SK-N-SH (cell line): ENCODE measurements at regions not wholly inside any gene's neighbourhood (a gene's known extent, or its start where the extent isn't known, plus 50 kb on each side); places are given as distances from the start of the nearest gene placed in this dataset.

ENCODE experiments used
- CTCF ChIA-PET: fragments of 300-600, 350-600 bp; formaldehyde crosslinking; extraction: SDS; loops from one replicate; lab custom pipeline; 2021; lab: Yijun Ruan, JAX
- POLR2A ChIA-PET: fragments of 350-600 bp; sonication (Branson Sonifier 250); formaldehyde crosslinking; extraction: SDS; loops from one replicate; lab custom pipeline; 2020; ENCODE audit warnings: antibody characterized with exemption, inconsistent platforms; lab: Yijun Ruan, JAX
- DNase-seq: peaks from one replicate; pipeline ENCODE4 v3.0.0; 2012
- H2AFZ ChIP-seq: fragments of 200-600 bp; sonication (generic); 2 replicates; pipeline ENCODE4 v1.8.1; 2016; ENCODE audit warnings: antibody characterized with exemption, mild to moderate bottlenecking, low read depth
- H3F3A ChIP-seq: fragments of 200-600 bp; sonication (generic); replicated peaks from 2 replicates; pipeline ENCODE3; 2016; ENCODE audit warnings: antibody characterized with exemption, mild to moderate bottlenecking; ENCODE audit not compliant: insufficient read depth
- H3K27ac ChIP-seq, 2 experiments: fragments of 200-500 bp in 1 of 2; fragments of 200-600 bp in 1 of 2; sonication (Bioruptor generic) in 1 of 2; sonication (generic), shearing (Covaris generic) in 1 of 2; 2 replicates each; pipeline versions ENCODE4 v1.5.1 to v1.6.1; 2014 to 2016; ENCODE audit warnings: low read depth in 2 of 2, inconsistent platforms in 1 of 2, low read length in 1 of 2, mild to moderate bottlenecking in 1 of 2, mixed read lengths in 1 of 2
- H3K27me3 ChIP-seq: fragments of 200-600 bp; sonication (generic), shearing (Covaris generic); 2 replicates; pipeline ENCODE4 v1.6.1; 2016; ENCODE audit warnings: mixed run types; ENCODE audit not compliant: insufficient read depth
- H3K36me3 ChIP-seq, 2 experiments: fragments of 200-500 bp in 1 of 2; fragments of 200-600 bp in 1 of 2; sonication (Bioruptor generic) in 1 of 2; sonication (generic) in 1 of 2; replicated peaks in 1 of 2; 2 replicates each; pipeline versions ENCODE3 to v1.5.1; 2014 to 2016; ENCODE audit warnings: low read length in 1 of 2, mild to moderate bottlenecking in 1 of 2; ENCODE audit not compliant: insufficient read depth in 2 of 2, control insufficient read depth in 1 of 2
- H3K4me1 ChIP-seq, 2 experiments: fragments of 200-500 bp in 1 of 2; fragments of 200-600 bp in 1 of 2; sonication (Bioruptor generic) in 1 of 2; sonication (generic), shearing (Covaris generic) in 1 of 2; 2 replicates each; pipeline versions ENCODE4 v1.5.1 to v1.6.1; 2014 to 2016; ENCODE audit warnings: low read depth in 1 of 2, low read length in 1 of 2, mixed run types in 1 of 2; ENCODE audit not compliant: insufficient read depth in 2 of 2, control insufficient read depth in 1 of 2
- H3K4me2 ChIP-seq: fragments of 200-600 bp; sonication (generic), shearing (Covaris generic); 2 replicates; pipeline ENCODE4 v1.6.1; 2017; ENCODE audit warnings: mixed run types
- H3K4me3 ChIP-seq, 2 experiments: fragments of 200-500 bp in 1 of 2; fragments of 200-600 bp in 1 of 2; sonication (Bioruptor generic) in 1 of 2; sonication (generic), shearing (Covaris generic) in 1 of 2; 2 replicates each; pipeline versions ENCODE4 v1.5.1 to v1.8.1; 2014 to 2016; ENCODE audit warnings: low read depth in 2 of 2, inconsistent platforms in 1 of 2, low read length in 1 of 2, mild to moderate bottlenecking in 1 of 2, mixed read lengths in 1 of 2, moderate library complexity in 1 of 2
- H3K79me2 ChIP-seq: fragments of 200-600 bp; sonication (generic); 2 replicates; pipeline ENCODE4 v1.8.1; 2017; ENCODE audit warnings: mild to moderate bottlenecking; ENCODE audit not compliant: insufficient read depth
- H3K9ac ChIP-seq: fragments of 200-600 bp; sonication (generic); 2 replicates; pipeline ENCODE4 v1.6.1; 2017; ENCODE audit warnings: mixed run types
- H3K9me2 ChIP-seq: fragments of 200-600 bp; sonication (generic); 2 replicates; pipeline ENCODE4 v1.6.1; 2017; ENCODE audit warnings: mixed run types
- H3K9me3 ChIP-seq: fragments of 200-600 bp; sonication (generic); 2 replicates; pipeline ENCODE4 v1.6.1; 2017; ENCODE audit warnings: mixed run types, mild to moderate bottlenecking, moderate library complexity
- H4K20me1 ChIP-seq: fragments of 200-600 bp; sonication (generic); 2 replicates; pipeline ENCODE4 v1.6.1; 2017; ENCODE audit warnings: mild to moderate bottlenecking, mixed run types; ENCODE audit not compliant: insufficient read depth
- CHD2 ChIP-seq: fragments of 150-350 bp; IDR thresholded peaks from 2 replicates; pipeline ENCODE4 v1.6.1; 2018; ENCODE audit warnings: low read length; ENCODE audit not compliant: partially characterized antibody
- EP300 ChIP-seq, 2 experiments: IDR thresholded peaks; 2 replicates each; pipeline versions ENCODE4 v1.4.0 to v1.6.1; 2012; ENCODE audit warnings: borderline replicate concordance in 1 of 2, low read depth in 1 of 2, low read length in 1 of 2
- EZH2phosphoT487 ChIP-seq: fragments of 200-600 bp; sonication (generic); IDR thresholded peaks from 2 replicates; pipeline ENCODE4 v1.6.1; 2017; ENCODE audit warnings: low read depth, mixed run types, mild to moderate bottlenecking, antibody characterized with exemption, moderate library complexity, borderline replicate concordance
- FOSL2 ChIP-seq: IDR thresholded peaks from 2 replicates; pipeline ENCODE4 v1.4.0; 2012; ENCODE audit warnings: low read depth, mild to moderate bottlenecking, moderate library complexity, borderline replicate concordance
- FOXJ3 ChIP-seq: sonication (generic); formaldehyde crosslinking; IDR thresholded peaks from 2 replicates; pipeline ENCODE4 v1.5.1; 2020; ENCODE audit warnings: mild to moderate bottlenecking, missing genetic modification reagents
- JUND ChIP-seq: IDR thresholded peaks from 2 replicates; pipeline ENCODE4 v1.4.0; 2012
- MEF2A ChIP-seq: IDR thresholded peaks from 2 replicates; pipeline ENCODE4 v1.4.0; 2012; ENCODE audit warnings: low read depth, borderline replicate concordance
- MXI1 ChIP-seq: IDR thresholded peaks from 2 replicates; pipeline ENCODE4 v1.6.1; 2012; ENCODE audit warnings: mild to moderate bottlenecking, low read depth, low read length, improper control_type of control experiment
- NFIC ChIP-seq: IDR thresholded peaks from 2 replicates; pipeline ENCODE4 v1.4.0; 2012; ENCODE audit warnings: borderline replicate concordance
- PBX3 ChIP-seq: IDR thresholded peaks from 2 replicates; pipeline ENCODE4; 2012
- POLR2AphosphoS5 ChIP-seq: IDR thresholded peaks from 2 replicates; pipeline ENCODE4 v1.6.1; 2012; ENCODE audit warnings: low read depth, low read length
- RAD21 ChIP-seq: IDR thresholded peaks from 2 replicates; pipeline ENCODE4 v1.6.1; 2012; ENCODE audit warnings: mild to moderate bottlenecking, low read length
- RCOR1 ChIP-seq: fragments of 150-350 bp; IDR thresholded peaks from 2 replicates; pipeline ENCODE4 v1.6.1; 2017; ENCODE audit warnings: antibody characterized with exemption, low read length
- RXRA ChIP-seq: IDR thresholded peaks from 2 replicates; pipeline ENCODE4 v1.4.0; 2012; ENCODE audit warnings: low read depth, mild to moderate bottlenecking, borderline replicate concordance
- TAF1 ChIP-seq: IDR thresholded peaks from 2 replicates; pipeline ENCODE4 v1.6.1; 2012; ENCODE audit warnings: low read depth, mild to moderate bottlenecking, low read length, moderate library complexity, borderline replicate concordance
- YY1 ChIP-seq: IDR thresholded peaks from 2 replicates; pipeline ENCODE4 v1.4.0; 2012; ENCODE audit warnings: low read depth, mild to moderate bottlenecking
- ZBTB33 ChIP-seq: IDR thresholded peaks from 2 replicates; pipeline ENCODE4 v1.4.0; 2012; ENCODE audit warnings: low read depth, borderline replicate concordance
- WGBS: methylation state at CpG from one replicate; pipeline ENCODE4 v1.1.6; 2017; ENCODE audit warnings: low lambda C conversion rate; 5-methylcytosine and 5-hydroxymethylcytosine counted together
- TF ChIP-seq, protein P1 (sequence below): fragments of 150-350 bp; IDR thresholded peaks from 2 replicates; pipeline ENCODE4 v1.6.1; 2016; ENCODE audit warnings: mild to moderate bottlenecking, low read depth, low read length
- TF ChIP-seq, protein P2 (sequence below): IDR thresholded peaks from 2 replicates; pipeline ENCODE4 v1.4.0; 2012; ENCODE audit warnings: low read depth
- TF ChIP-seq, protein P3 (sequence below): fragments of 150-350 bp; IDR thresholded peaks from 2 replicates; pipeline ENCODE4 v1.6.1; 2017; ENCODE audit warnings: antibody characterized with exemption, low read length, low read depth, borderline replicate concordance

DNA sequence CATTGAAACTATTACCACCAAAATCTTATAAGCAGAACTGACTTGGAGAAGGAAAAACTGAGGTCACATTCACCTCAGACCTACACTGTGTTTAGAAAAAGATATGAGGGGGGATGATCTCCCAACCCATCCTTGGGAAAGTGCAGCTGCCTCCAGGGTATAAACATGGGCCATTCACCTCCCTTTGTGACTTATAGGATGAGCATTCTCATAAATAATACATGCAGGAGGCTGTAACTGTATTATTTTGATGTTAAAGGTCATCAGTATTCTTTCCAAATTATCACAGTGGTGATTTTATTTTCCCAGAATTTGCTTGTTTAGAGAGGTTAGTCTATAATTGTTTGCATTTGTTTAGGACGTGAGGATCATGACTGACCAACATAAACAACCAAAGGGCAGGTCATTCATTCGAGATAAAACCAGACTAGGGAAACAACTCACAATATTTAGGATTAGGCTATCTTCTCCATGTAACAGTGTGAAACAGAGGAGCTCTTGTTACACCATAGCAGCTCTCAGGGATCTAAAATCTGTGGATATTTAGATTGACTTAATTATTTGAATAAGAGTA is 109.2 kb upstream of the NR5A2 start:
- no peak for DNase-seq
- no peak overlapping the region for H3K27ac ChIP-seq
- H3K4me1 ChIP-seq: no peaks in the 10 kb centered on the region
- TF ChIP-seq MXI1: no peak
- TF ChIP-seq RXRA: no peak
- no peak for TF ChIP-seq RCOR1
- TF ChIP-seq EP300 (IDR thresholded peaks at IDR 0.05; ENCODE audit: borderline replicate concordance in 1 of 2, low read depth in 1 of 2, low read length in 1 of 2): no peak
- no peak for TF ChIP-seq FOSL2
- no peak for TF ChIP-seq EZH2phosphoT487
- TF ChIP-seq MEF2A: no peak
- TF ChIP-seq, protein P1, sequence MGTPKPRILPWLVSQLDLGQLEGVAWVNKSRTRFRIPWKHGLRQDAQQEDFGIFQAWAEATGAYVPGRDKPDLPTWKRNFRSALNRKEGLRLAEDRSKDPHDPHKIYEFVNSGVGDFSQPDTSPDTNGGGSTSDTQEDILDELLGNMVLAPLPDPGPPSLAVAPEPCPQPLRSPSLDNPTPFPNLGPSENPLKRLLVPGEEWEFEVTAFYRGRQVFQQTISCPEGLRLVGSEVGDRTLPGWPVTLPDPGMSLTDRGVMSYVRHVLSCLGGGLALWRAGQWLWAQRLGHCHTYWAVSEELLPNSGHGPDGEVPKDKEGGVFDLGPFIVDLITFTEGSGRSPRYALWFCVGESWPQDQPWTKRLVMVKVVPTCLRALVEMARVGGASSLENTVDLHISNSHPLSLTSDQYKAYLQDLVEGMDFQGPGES: no peak
- no peak for TF ChIP-seq PBX3
- TF ChIP-seq YY1: no peak
- no peak for TF ChIP-seq RAD21
- no peak for TF ChIP-seq ZBTB33
- TF ChIP-seq POLR2AphosphoS5: no peak
- no peak for TF ChIP-seq FOXJ3 (CRISPR knock-in tag)
- TF ChIP-seq, protein P2, sequence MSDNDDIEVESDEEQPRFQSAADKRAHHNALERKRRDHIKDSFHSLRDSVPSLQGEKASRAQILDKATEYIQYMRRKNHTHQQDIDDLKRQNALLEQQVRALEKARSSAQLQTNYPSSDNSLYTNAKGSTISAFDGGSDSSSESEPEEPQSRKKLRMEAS: no peak
- no peak for TF ChIP-seq JUND
- no peak for TF ChIP-seq CHD2
- TF ChIP-seq, protein P3, sequence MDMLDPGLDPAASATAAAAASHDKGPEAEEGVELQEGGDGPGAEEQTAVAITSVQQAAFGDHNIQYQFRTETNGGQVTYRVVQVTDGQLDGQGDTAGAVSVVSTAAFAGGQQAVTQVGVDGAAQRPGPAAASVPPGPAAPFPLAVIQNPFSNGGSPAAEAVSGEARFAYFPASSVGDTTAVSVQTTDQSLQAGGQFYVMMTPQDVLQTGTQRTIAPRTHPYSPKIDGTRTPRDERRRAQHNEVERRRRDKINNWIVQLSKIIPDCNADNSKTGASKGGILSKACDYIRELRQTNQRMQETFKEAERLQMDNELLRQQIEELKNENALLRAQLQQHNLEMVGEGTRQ: no peak
- no peak for TF ChIP-seq TAF1
- no peak for TF ChIP-seq NFIC
- WGBS: 8% methylated on average over 2 of the region's 2 CpGs
- H4K20me1 ChIP-seq: no peaks in the 10 kb centered on the region
- H3K36me3 ChIP-seq: no peaks in the 10 kb centered on the region
- CTCF ChIA-PET: no interaction called here
- H3K9me3 ChIP-seq: no peaks in the 10 kb centered on the region
- no peak overlapping the region for H3K9ac ChIP-seq
- H3F3A ChIP-seq: no peaks in the 10 kb centered on the region
- no peaks in the 10 kb centered on the region for H3K27me3 ChIP-seq
- no peak overlapping the region for H3K4me2 ChIP-seq
- no peaks in the 10 kb centered on the region for H3K9me2 ChIP-seq
- POLR2A ChIA-PET: no interaction called here
- no peak overlapping the region for H3K4me3 ChIP-seq
- H2AFZ ChIP-seq: no peak overlapping the region
- no peaks in the 10 kb centered on the region for H3K79me2 ChIP-seq
